HG03457 (cell line): ENCODE measurements at regions not wholly inside any gene's neighbourhood (a gene's known extent, or its start where the extent isn't known, plus 50 kb on each side); places are given as distances from the start of the nearest gene placed in this dataset.
A peak's percentile ranks its signal among the peaks of the same experiment; 100 is the strongest.

Source experiments
- ATAC-seq: cut with Tn5 transposase; IDR thresholded peaks from one replicate; pipeline ENCODE4 v1.9.1; 2021; ENCODE audit warnings: moderate number of reproducible peaks; ENCODE audit not compliant: unreplicated experiment

DNA sequence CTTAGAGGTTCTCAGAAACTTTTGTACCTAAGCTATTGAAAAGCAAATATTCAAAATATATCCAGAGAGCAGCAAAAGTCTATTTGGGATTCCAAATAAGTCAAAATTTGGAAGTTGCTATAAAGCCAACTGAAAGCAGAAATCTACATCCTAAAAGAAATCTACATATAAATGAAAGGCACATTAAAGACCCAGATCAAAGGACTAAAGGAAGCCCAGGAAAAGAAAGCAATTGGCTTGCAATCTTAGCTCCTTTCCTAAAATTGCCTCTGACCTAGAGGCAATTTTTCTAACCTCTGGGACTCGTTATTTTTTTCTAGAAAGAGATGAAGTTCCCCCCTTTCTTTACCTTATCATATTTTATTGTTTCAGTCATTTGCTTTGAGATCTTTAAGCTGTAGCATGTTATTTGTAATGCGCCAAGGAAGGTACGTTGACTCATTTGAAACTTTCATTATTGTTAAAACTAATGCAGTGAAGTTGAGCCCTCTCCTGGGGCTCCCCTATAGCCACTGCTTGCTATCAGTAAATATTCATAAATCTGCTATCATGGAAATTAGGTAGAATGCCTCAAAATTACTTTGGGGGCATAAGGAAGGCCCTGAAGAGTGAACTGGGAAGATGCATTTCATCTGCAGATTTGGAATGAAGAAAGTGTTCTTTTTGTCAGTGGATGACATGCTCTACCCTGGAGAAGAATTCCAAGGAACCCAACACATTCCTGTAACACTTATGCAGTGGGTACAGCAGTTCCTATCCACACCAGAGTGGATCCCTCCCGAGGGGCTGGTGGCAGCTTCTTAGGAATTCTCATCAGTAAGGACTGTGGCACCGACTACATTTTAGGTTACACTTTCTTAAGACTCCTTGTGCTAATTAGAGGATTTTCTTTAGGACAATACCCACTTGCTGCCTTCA lies 177.8 kb upstream of the IGFBP7 start:
- ATAC-seq, result no peak

GRCh38 chr4:57282933-57283310 lies 172.7 kb upstream of the IGFBP7 start:
- no peak for ATAC-seq

DNA sequence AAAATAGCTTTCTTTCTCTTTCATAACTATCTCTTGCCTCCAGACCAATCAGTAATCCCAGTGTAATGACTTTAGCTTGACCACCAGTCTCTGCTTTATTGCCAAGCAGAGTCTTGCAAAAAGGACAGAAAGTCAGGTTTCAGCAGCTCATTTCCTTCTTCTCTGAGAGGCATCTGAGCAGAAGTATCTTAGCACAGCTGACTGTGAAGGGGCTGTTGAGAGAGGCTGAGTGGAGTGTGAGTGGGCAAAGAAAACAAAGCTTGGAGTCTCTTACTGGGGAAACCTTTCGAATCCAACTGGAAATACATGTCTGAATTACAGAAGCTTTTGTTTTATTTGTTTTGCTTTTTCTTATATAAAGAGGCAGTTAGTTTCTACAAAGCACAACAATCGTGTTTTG lies 170.3 kb upstream of the IGFBP7 start:
- ATAC-seq, result no peak

GRCh38 chr4:57278780-57279179 lies 168.6 kb upstream of the IGFBP7 start:
- ATAC-seq, result no peak

- no peak for ATAC-seq
Observed at GRCh38 chr4:57274082-57274481, 163.9 kb upstream of the IGFBP7 start.

GRCh38 chr4:57270346-57270745 lies 160.2 kb upstream of the IGFBP7 start:
- no peak for ATAC-seq

GRCh38 chr4:57265831-57266582 lies 155.8 kb upstream of the IGFBP7 start:
- no peak for ATAC-seq

DNA sequence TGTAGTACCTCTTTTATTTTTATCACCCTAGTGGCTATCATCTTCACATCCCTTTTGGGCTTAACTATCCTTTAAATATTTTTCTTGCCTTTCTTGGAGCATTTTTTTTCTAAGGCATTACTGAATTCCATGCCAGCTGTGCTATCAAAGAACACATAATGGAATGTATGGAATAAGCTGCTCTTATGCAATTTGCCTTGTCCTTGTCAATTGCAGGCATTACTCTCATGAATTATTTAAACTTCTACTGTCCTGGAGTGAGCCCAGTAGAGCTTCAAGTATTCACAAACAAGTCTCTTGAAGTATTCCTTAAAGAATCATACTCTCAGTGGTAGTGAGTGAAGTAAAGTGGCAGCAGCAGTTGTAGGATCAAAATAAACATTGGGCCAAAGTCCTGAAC lies 144.6 kb upstream of the IGFBP7 start:
- ATAC-seq, result no peak

GRCh38 chr4:57249083-57249482 lies 138.9 kb upstream of the IGFBP7 start:
- no peak for ATAC-seq

DNA sequence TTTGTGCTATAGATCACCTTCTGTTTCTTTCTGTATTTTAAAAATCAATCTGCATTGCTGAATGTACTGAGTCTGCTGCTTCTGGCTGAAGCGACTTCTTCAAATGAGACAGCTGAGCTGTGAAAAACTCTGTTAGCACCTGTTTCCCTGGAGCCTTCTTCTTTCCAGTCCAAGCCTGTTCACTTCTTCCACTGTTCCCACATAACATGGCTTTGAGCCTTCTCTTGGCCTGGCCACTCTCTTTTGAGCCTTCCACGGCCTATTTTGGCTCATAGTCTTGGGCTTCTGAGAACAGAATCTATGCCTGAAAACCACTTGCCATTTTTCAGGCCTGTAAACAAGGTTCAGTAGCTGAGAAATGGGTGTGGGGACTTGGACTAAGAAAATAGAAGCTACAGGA lies 132.9 kb upstream of the IGFBP7 start:
- no peak for ATAC-seq

GRCh38 chr4:57234252-57234775 lies 124.1 kb upstream of the IGFBP7 start:
- no peak for ATAC-seq

DNA sequence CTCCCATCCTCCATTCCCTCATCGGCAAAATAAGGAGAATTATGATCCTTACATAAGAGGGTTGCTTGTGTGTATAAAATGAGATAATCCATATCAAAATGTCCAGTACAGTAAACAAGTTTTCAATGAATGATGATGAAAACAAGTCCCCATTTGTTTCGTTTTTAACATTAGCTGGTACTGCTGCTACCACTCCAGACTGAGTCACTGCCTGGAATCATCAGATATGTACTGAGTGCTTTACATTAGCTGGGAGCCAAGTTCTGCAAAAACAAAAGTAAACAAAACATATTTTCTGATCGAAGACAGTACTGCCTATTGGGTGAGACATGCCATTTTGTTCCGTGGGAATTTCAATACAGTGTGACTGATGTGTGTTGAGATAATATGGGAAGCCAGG lies 123.2 kb upstream of the IGFBP7 start:
- no peak for ATAC-seq

GRCh38 chr4:57231781-57232180 lies 121.6 kb upstream of the IGFBP7 start:
- ATAC-seq, result no peak

DNA sequence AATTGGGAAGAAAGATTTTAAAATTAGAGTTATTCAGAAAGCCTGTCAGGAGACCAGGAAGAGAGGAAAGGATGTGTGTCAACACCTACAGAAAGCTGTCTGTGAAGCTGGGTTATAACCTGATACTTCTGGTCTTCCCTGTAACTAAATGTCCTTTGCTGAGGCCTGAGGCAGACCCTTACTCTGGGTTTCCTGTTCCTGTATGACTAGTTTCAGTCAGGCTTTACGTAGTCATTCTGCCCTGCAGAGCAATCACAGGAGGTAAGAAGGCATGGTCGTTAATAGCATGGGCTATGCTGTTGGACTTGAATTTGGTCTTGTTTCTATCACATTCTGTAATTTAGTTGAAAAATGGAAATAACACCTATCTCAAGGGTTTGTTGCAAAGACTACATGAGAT lies 110.5 kb upstream of the IGFBP7 start:
- ATAC-seq, result peak; percentile 49

GRCh38 chr4:57220172-57220571 lies 110.0 kb upstream of the IGFBP7 start:
- ATAC-seq, result no peak

DNA sequence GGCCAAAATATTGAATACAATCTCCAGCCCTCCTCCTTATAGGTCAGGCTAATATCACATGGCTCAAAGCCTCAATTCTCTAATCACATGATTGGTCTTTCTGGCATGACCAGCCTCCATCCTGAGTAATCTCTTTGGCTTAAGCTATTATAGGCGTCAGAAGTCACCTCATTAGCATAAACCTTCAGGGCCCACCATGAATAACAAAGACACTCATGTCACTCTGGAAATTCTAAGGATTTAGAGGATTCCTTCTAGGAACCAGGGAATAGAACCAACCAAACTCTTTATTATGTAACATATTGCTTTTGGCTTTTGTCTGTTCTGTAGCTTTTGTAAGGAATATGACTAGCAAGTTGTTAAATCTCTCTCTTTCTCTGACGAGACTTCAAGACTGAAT lies 109.2 kb upstream of the IGFBP7 start:
- no peak for ATAC-seq

GRCh38 chr4:57214654-57215411 lies 104.6 kb upstream of the IGFBP7 start:
- no peak for ATAC-seq

DNA sequence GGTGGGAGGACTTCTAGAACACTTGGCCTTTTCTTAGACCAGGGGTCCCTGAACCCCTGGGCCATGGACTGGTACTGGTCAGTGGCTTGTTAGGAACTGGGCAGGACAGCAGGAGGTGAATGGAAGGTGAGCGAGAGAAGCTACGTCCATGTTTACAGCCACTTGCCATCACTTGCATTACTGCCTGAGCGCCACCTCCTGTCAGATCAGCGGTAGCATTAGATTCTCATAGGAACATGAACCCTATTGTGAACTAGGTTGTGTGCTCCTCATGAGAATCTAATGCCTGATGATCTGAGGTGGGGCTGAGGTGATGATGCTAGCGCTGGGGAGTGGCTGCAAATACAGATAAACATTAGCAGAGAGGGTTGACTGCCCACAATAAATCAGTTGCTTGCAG lies 100.9 kb upstream of the IGFBP7 start:
- no peak for ATAC-seq

- no peak for ATAC-seq
Observed at GRCh38 chr4:57206172-57206571, 96.0 kb upstream of the IGFBP7 start.

DNA sequence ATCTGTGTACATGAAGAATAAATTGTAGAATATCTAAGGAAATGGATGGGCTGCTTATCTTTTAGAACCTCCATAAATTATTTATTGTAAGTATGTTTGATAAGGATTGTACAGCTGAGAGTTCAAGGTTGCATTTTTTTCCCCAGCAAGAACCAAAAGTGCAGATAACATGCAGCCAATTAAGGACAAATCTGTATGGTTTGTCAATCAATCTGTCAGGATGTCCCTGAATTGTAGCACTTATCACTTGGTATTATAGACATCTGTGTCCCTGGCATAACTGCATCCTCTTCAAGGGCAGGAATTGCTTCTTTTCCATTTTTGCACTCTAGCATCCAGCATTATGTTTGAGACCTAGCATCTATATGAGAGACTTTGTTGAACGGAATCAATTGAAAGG lies 95.4 kb upstream of the IGFBP7 start:
- ATAC-seq, result no peak

- no peak for ATAC-seq
Observed at GRCh38 chr4:57200799-57201327, 90.7 kb upstream of the IGFBP7 start.
